GM13977 (cell line): ENCODE measurements at regions not wholly inside any gene's neighbourhood (a gene's known extent, or its start where the extent isn't known, plus 50 kb on each side); places are given as distances from the start of the nearest gene placed in this dataset.

Experiments
- DNase-seq: peaks from one replicate; pipeline ENCODE4 v3.0.0; 2012; ENCODE audit warnings: low spot score
- CTCF ChIP-seq: IDR thresholded peaks from 2 replicates; pipeline ENCODE4 v1.5.1; 2012; ENCODE audit warnings: mild to moderate bottlenecking, control low read depth; ENCODE audit not compliant: insufficient read depth; ENCODE audit errors: extremely low read depth, missing control alignments
- in situ Hi-C: fragments of 300-500 bp; cut with MboI; formaldehyde crosslinking; loops from one replicate; pipeline ENCODE4 v1.12.0; 2022; ENCODE audit warnings: low sequenced_read_pairs, low pct_unique_long_range_greater_than_20kb, mixed read lengths, inconsistent platforms; ENCODE audit not compliant: unreplicated experiment

GRCh38 chr5:68476854-68477253 is 261.3 kb downstream of the PIK3R1 start:
- in situ Hi-C loops = no loop called here
- no peak for TF ChIP-seq CTCF
- no peak for DNase-seq

- TF ChIP-seq CTCF = no peak
- DNase-seq = no peak
- in situ Hi-C loops = no loop called here
Observed at GRCh38 chr5:68478301-68479095, 262.9 kb downstream of the PIK3R1 start.

- no peak for DNase-seq
- no peak for TF ChIP-seq CTCF
- in situ Hi-C loops = no loop called here
Observed at GRCh38 chr5:68479524-68479923, 264.0 kb downstream of the PIK3R1 start.

GRCh38 chr5:68480335-68480940 is 264.9 kb downstream of the PIK3R1 start:
- TF ChIP-seq CTCF = no peak
- in situ Hi-C loops = no loop called here

GRCh38 chr5:68482199-68482598 is 266.6 kb downstream of the PIK3R1 start:
- in situ Hi-C loops = no loop called here
- TF ChIP-seq CTCF = no peak

More at GRCh38 chr5:68480335-68480940, 264.9 kb downstream of the PIK3R1 start:
- DNase-seq = no peak

GRCh38 chr5:68484307-68485068 is 268.9 kb downstream of the PIK3R1 start:
- TF ChIP-seq CTCF = no peak
- DNase-seq = no peak
- in situ Hi-C loops = no loop called here

More at GRCh38 chr5:68482199-68482598, 266.6 kb downstream of the PIK3R1 start:
- DNase-seq = no peak
